Fibroblast of villous mesenchyme (primary cell): ENCODE measurements at regions not wholly inside any gene's neighbourhood (a gene's known extent, or its start where the extent isn't known, plus 50 kb on each side); places are given as distances from the start of the nearest gene placed in this dataset.

Experiments
- DNase-seq: peaks from one replicate; pipeline ENCODE4 v3.0.0-alpha.2; 2010; ENCODE audit warnings: low read depth
- H3K4me3 ChIP-seq: 2 replicates; pipeline ENCODE4 v1.5.1; 2011; ENCODE audit warnings: low read depth, mild to moderate bottlenecking, low read length
- CTCF ChIP-seq: IDR thresholded peaks from 2 replicates; pipeline ENCODE4 v1.5.1; 2012; ENCODE audit warnings: low read depth, mild to moderate bottlenecking, low read length; ENCODE audit not compliant: insufficient read depth

GRCh38 chr13:107379407-107380155, 811.6 kb upstream of the ARGLU1 start:
- no peak overlapping the region for H3K4me3 ChIP-seq
- DNase-seq, result no peak
- no peak for TF ChIP-seq CTCF

- no peak for TF ChIP-seq CTCF
- no peak overlapping the region for H3K4me3 ChIP-seq
- no peak for DNase-seq
Observed at GRCh38 chr13:107376341-107377125, 808.6 kb upstream of the ARGLU1 start.

GRCh38 chr13:107375701-107376340, 807.9 kb upstream of the ARGLU1 start:
- H3K4me3 ChIP-seq, result no peak overlapping the region
- no peak for DNase-seq
- TF ChIP-seq CTCF, result no peak

DNA sequence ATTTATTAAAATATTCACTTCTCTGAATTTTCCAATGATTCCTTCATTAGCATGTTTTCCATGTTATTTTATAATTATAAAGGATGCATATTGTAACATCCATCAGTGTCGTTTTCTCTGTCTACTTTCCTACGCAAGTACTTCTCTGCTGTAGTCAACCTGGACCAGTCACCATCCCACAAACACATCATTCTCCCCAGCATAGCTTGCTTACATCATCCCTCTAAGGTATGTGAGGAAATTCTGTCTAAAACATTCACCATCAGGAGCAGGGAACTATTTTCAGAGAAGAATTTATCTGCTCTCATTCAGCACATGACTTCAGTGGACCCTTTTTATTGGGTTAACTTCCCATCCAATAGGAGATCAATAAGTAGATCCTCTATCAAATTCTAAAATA, 806.1 kb upstream of the ARGLU1 start:
- no peak for TF ChIP-seq CTCF
- DNase-seq, result no peak

DNA sequence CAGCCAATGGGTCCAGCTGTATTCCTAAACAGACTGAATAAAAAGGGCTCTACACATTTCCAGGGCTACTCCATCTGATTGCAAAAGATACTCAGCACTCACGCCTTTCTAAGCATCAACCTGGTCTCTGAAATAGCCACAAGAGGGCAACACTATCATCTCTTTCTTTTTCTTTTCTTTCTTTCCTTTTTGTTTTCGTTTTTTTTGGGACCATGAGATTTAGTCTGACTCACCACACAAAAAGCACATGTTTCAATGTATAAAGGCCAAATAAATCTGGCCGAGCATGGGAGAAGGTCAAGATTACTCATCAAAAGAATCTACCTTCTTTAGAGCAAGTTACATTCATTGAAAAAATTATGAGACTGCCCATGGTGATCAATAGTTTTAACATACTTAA, 805.6 kb upstream of the ARGLU1 start:
- peak; percentile 88 for DNase-seq
- no peak overlapping the region for H3K4me3 ChIP-seq
- TF ChIP-seq CTCF, result peak; percentile 71

More for the DNA sequence above, 806.1 kb upstream of the ARGLU1 start:
- H3K4me3 ChIP-seq, result no peak overlapping the region

GRCh38 chr13:107370015-107370785, 802.3 kb upstream of the ARGLU1 start:
- TF ChIP-seq CTCF, result no peak
- peak; percentile 63 for DNase-seq
- no peak overlapping the region for H3K4me3 ChIP-seq
